GM21528 (cell line): ENCODE measurements at regions not wholly inside any gene's neighbourhood (a gene's known extent, or its start where the extent isn't known, plus 50 kb on each side); places are given as distances from the start of the nearest gene placed in this dataset.
"Not testable (repeated sequence)": the region's sequence is repeated elsewhere in the genome, so short reads cannot be mapped to it uniquely, and the experiment has no call there.

Experiments used
- ATAC-seq: cut with Tn5 transposase; IDR thresholded peaks from one replicate; pipeline ENCODE4 v1.9.1; 2021; ENCODE audit warnings: mild to moderate bottlenecking, moderate library complexity; ENCODE audit not compliant: unreplicated experiment, low FRiP score

GRCh38 chr21:35398346-35398982, 349.4 kb upstream of the RUNX1 start:
- ATAC-seq = no peak

GRCh38 chr21:35397781-35398180, 348.7 kb upstream of the RUNX1 start:
- no peak for ATAC-seq

- no peak for ATAC-seq
Measured at GRCh38 chr21:35396655-35397054, 347.6 kb upstream of the RUNX1 start.

GRCh38 chr21:35395728-35396127, 346.6 kb upstream of the RUNX1 start:
- no peak for ATAC-seq

- no peak for ATAC-seq
Measured at GRCh38 chr21:35394634-35395369, 345.7 kb upstream of the RUNX1 start.

GRCh38 chr21:35394049-35394448, 344.9 kb upstream of the RUNX1 start:
- ATAC-seq = no peak

GRCh38 chr21:35390013-35390776, 341.1 kb upstream of the RUNX1 start:
- no peak for ATAC-seq

GRCh38 chr21:35386491-35387079, 337.5 kb upstream of the RUNX1 start:
- ATAC-seq = no peak

- no peak for ATAC-seq
Measured at GRCh38 chr21:35384375-35384774, 335.3 kb upstream of the RUNX1 start.

- no peak for ATAC-seq
Measured at GRCh38 chr21:35382696-35383095, 333.6 kb upstream of the RUNX1 start.

GRCh38 chr21:35381743-35382310, 332.7 kb upstream of the RUNX1 start:
- ATAC-seq = no peak

GRCh38 chr21:35380304-35380703, 331.2 kb upstream of the RUNX1 start:
- not testable (repeated sequence) for ATAC-seq

- no peak for ATAC-seq
Measured at GRCh38 chr21:35378881-35379280, 329.8 kb upstream of the RUNX1 start.

- no peak for ATAC-seq
Measured at GRCh38 chr21:35377505-35378090, 328.5 kb upstream of the RUNX1 start.

GRCh38 chr21:35376406-35377135, 327.5 kb upstream of the RUNX1 start:
- no peak for ATAC-seq

GRCh38 chr21:35375115-35375514, 326.0 kb upstream of the RUNX1 start:
- ATAC-seq = no peak

- ATAC-seq = no peak
Measured at GRCh38 chr21:35373998-35374397, 324.9 kb upstream of the RUNX1 start.

GRCh38 chr21:35372201-35372600, 323.1 kb upstream of the RUNX1 start:
- ATAC-seq = no peak

- ATAC-seq = no peak
Measured at GRCh38 chr21:35370671-35371070, 321.6 kb upstream of the RUNX1 start.

GRCh38 chr21:35370071-35370470, 321.0 kb upstream of the RUNX1 start:
- ATAC-seq = no peak
